ENCODE measurements at regions not wholly inside any gene's neighbourhood (a gene's known extent, or its start where the extent isn't known, plus 50 kb on each side); places are given as distances from the start of the nearest gene placed in this dataset.

GRCh38 chr3:135753506-135753905 lies 212.0 kb upstream of the PPP2R3A start:
- H3K27ac ChIP-seq (ENCODE audit: low read depth, low read length, poor library complexity, severe bottlenecking) = no peak overlapping the region
- H3K9me3 ChIP-seq (ENCODE audit: low read length) = no peaks in the 10 kb centered on the region
- no peak overlapping the region for H3K4me2 ChIP-seq (ENCODE audit: low read length)
- ChIA-PET CTCF (ENCODE audit: unreplicated experiment) (no interaction called here), POLR2A (no interaction called here)
- H3K79me2 ChIP-seq (ENCODE audit: insufficient read depth, low read depth, low read length) = no peaks in the 10 kb centered on the region
- H3K36me3 ChIP-seq (ENCODE audit: insufficient read depth, low read length) = no peaks in the 10 kb centered on the region
- no peaks in the 10 kb centered on the region for H3K4me1 ChIP-seq (ENCODE audit: insufficient read depth, low read length, poor library complexity, severe bottlenecking)
- no TSS peak for BruUV-seq (replicated peaks)
- H3K4me3 ChIP-seq (ENCODE audit: low read depth, low read length, poor library complexity, severe bottlenecking) = no peak overlapping the region
- no peaks in the 10 kb centered on the region for H3K9me2 ChIP-seq (ENCODE audit: insufficient read depth, low read length)
- DNase-seq (ENCODE audit: low spot score) = no peak
- H4K20me1 ChIP-seq (ENCODE audit: insufficient read depth, low read length) = no peaks in the 10 kb centered on the region
- intact Hi-C loops (cut with micrococcal nuclease; ENCODE audit: unreplicated experiment) = no loop called here
- no peak for TF ChIP-seq EZH2phosphoT487 (IDR thresholded peaks at IDR 0.05; ENCODE audit: borderline replicate concordance, low read depth, low read length)
- no peak for TF ChIP-seq CTCF (conservative IDR thresholded peaks at IDR 0.05; ENCODE audit: low read length)
- H2AFZ ChIP-seq (ENCODE audit: low read length) = no peak overlapping the region

GRCh38 chr3:135755330-135756105 lies 210.0 kb upstream of the PPP2R3A start:
- TF ChIP-seq EZH2phosphoT487 (IDR thresholded peaks at IDR 0.05; ENCODE audit: borderline replicate concordance, low read depth, low read length) (no peak), CTCF (conservative IDR thresholded peaks at IDR 0.05; ENCODE audit: low read length) (no peak)
- CTCF ChIA-PET (ENCODE audit: unreplicated experiment) = no interaction called here
- H3K4me2 ChIP-seq (ENCODE audit: low read length) = no peak overlapping the region
- DNase-seq (ENCODE audit: low spot score) = no peak
- H3K4me1 ChIP-seq (ENCODE audit: insufficient read depth, low read length, poor library complexity, severe bottlenecking) = no peaks in the 10 kb centered on the region
- H3K9me2 ChIP-seq (ENCODE audit: insufficient read depth, low read length) = no peaks in the 10 kb centered on the region
- no peak overlapping the region for H3K4me3 ChIP-seq (ENCODE audit: low read depth, low read length, poor library complexity, severe bottlenecking)
- H3K27ac ChIP-seq (ENCODE audit: low read depth, low read length, poor library complexity, severe bottlenecking) = no peak overlapping the region
- H3K36me3 ChIP-seq (ENCODE audit: insufficient read depth, low read length) = no peaks in the 10 kb centered on the region
- H3K9me3 ChIP-seq (ENCODE audit: low read length) = no peaks in the 10 kb centered on the region
- H4K20me1 ChIP-seq (ENCODE audit: insufficient read depth, low read length) = no peaks in the 10 kb centered on the region
- POLR2A ChIA-PET = interaction anchor here (0.6 to 0.7 kb wide), 2 partner anchors 192 to 484 kb away, joined by 3 read pairs; no protein-coding TSS in a partner anchor
- no peaks in the 10 kb centered on the region for H3K79me2 ChIP-seq (ENCODE audit: insufficient read depth, low read depth, low read length)
- no TSS peak for BruUV-seq (replicated peaks)
- no peak overlapping the region for H2AFZ ChIP-seq (ENCODE audit: low read length)
- intact Hi-C loops (cut with micrococcal nuclease; ENCODE audit: unreplicated experiment) = no loop called here

GRCh38 chr3:135756106-135756668 lies 209.3 kb upstream of the PPP2R3A start:
- no peaks in the 10 kb centered on the region for H3K79me2 ChIP-seq (ENCODE audit: insufficient read depth, low read depth, low read length)
- TF ChIP-seq EZH2phosphoT487 (IDR thresholded peaks at IDR 0.05; ENCODE audit: borderline replicate concordance, low read depth, low read length) (no peak), CTCF (conservative IDR thresholded peaks at IDR 0.05; ENCODE audit: low read length) (no peak)
- no peak overlapping the region for H3K27ac ChIP-seq (ENCODE audit: low read depth, low read length, poor library complexity, severe bottlenecking)
- H3K36me3 ChIP-seq (ENCODE audit: insufficient read depth, low read length) = no peaks in the 10 kb centered on the region
- H2AFZ ChIP-seq (ENCODE audit: low read length) = no peak overlapping the region
- H3K9me2 ChIP-seq (ENCODE audit: insufficient read depth, low read length) = no peaks in the 10 kb centered on the region
- intact Hi-C loops (cut with micrococcal nuclease; ENCODE audit: unreplicated experiment) = no loop called here
- CTCF ChIA-PET (ENCODE audit: unreplicated experiment) = no interaction called here
- H3K4me2 ChIP-seq (ENCODE audit: low read length) = no peak overlapping the region
- no peak for DNase-seq (ENCODE audit: low spot score)
- no peaks in the 10 kb centered on the region for H3K9me3 ChIP-seq (ENCODE audit: low read length)
- POLR2A ChIA-PET = no interaction called here
- no TSS peak for BruUV-seq (replicated peaks)
- H3K4me3 ChIP-seq (ENCODE audit: low read depth, low read length, poor library complexity, severe bottlenecking) = no peak overlapping the region
- no peaks in the 10 kb centered on the region for H4K20me1 ChIP-seq (ENCODE audit: insufficient read depth, low read length)
- no peaks in the 10 kb centered on the region for H3K4me1 ChIP-seq (ENCODE audit: insufficient read depth, low read length, poor library complexity, severe bottlenecking)

Data from OCI-LY7 (cell line).